ENCODE measurements at regions not wholly inside any gene's neighbourhood (a gene's known extent, or its start where the extent isn't known, plus 50 kb on each side); places are given as distances from the start of the nearest gene placed in this dataset.

GRCh38 chr10:84012431-84012830 is 126.9 kb upstream of the GHITM start:
- TF ChIP-seq CTCF (conservative IDR thresholded peaks at IDR 0.05; ENCODE audit: low read length) (no peak), EZH2phosphoT487 (IDR thresholded peaks at IDR 0.05; ENCODE audit: borderline replicate concordance) (no peak)

All from Loucy (cell line).